GM18909 (cell line): ENCODE measurements at regions not wholly inside any gene's neighbourhood (a gene's known extent, or its start where the extent isn't known, plus 50 kb on each side); places are given as distances from the start of the nearest gene placed in this dataset.

ENCODE experiments used
- ATAC-seq: cut with Tn5 transposase; IDR thresholded peaks from one replicate; pipeline ENCODE4 v1.9.1; 2021; ENCODE audit warnings: mild to moderate bottlenecking; ENCODE audit not compliant: unreplicated experiment, poor library complexity

- ATAC-seq: no peak
Measured at GRCh38 chr10:128626397-128627000, 500.3 kb upstream of the MKI67 start.

GRCh38 chr10:128627811-128628210 lies 501.6 kb upstream of the MKI67 start:
- no peak for ATAC-seq

- ATAC-seq: no peak
Measured at GRCh38 chr10:128628252-128628651, 502.0 kb upstream of the MKI67 start.

- no peak for ATAC-seq
Measured at GRCh38 chr10:128629111-128630096, 503.2 kb upstream of the MKI67 start.

- no peak for ATAC-seq
Measured at GRCh38 chr10:128630787-128631252, 504.6 kb upstream of the MKI67 start.

- no peak for ATAC-seq
Measured at GRCh38 chr10:128631801-128632241, 505.6 kb upstream of the MKI67 start.

- ATAC-seq: no peak
Measured at GRCh38 chr10:128632694-128633093, 506.5 kb upstream of the MKI67 start.

GRCh38 chr10:128633864-128634540 lies 507.8 kb upstream of the MKI67 start:
- no peak for ATAC-seq

GRCh38 chr10:128642023-128642422 lies 515.8 kb upstream of the MKI67 start:
- ATAC-seq: no peak

- ATAC-seq: no peak
Measured at GRCh38 chr10:128642502-128642901, 516.3 kb upstream of the MKI67 start.

GRCh38 chr10:128643658-128644057 lies 517.4 kb upstream of the MKI67 start:
- ATAC-seq: no peak

GRCh38 chr10:128645486-128645885 lies 519.3 kb upstream of the MKI67 start:
- ATAC-seq: no peak

- ATAC-seq: no peak
Measured at GRCh38 chr10:128646956-128647355, 520.7 kb upstream of the MKI67 start.

GRCh38 chr10:128657548-128657947 lies 531.3 kb upstream of the MKI67 start:
- no peak for ATAC-seq

GRCh38 chr10:128660726-128661125 lies 534.5 kb upstream of the MKI67 start:
- ATAC-seq: no peak

- ATAC-seq: no peak
Measured at GRCh38 chr10:128661404-128662197, 535.4 kb upstream of the MKI67 start.

GRCh38 chr10:128662520-128662919 lies 536.3 kb upstream of the MKI67 start:
- ATAC-seq: no peak

- ATAC-seq: no peak
Measured at GRCh38 chr10:128664729-128665128, 538.5 kb upstream of the MKI67 start.

GRCh38 chr10:128675405-128675804 lies 549.2 kb upstream of the MKI67 start:
- ATAC-seq: no peak

- ATAC-seq: no peak
Measured at GRCh38 chr10:128680116-128680515, 553.9 kb upstream of the MKI67 start.
